ENCODE measurements at regions not wholly inside any gene's neighbourhood (a gene's known extent, or its start where the extent isn't known, plus 50 kb on each side); places are given as distances from the start of the nearest gene placed in this dataset.

- H3K27ac Mint-ChIP-seq: 0 out of 2 replicates have a peak overlapping the region, but pooled peaks have one; percentile 62
- Histone ChIP-seq H3K9me2 (ENCODE audit: insufficient read depth) (no peaks in the 10 kb centered on the region), H4K20me1 (replicated peaks; ENCODE audit: insufficient read depth) (no peaks in the 10 kb centered on the region), H2AFZ (peak overlapping the region; percentile 76; the same call in 1 of the 2 replicates), H3K4me2 (no peak overlapping the region), H3K4me3 (no peak overlapping the region), H3K79me2 (replicated peaks; ENCODE audit: insufficient read depth) (no peaks in the 10 kb centered on the region), H3K4me1 (ENCODE audit: insufficient read depth) (peaks cover 12% of the 10 kb centered on the region; the same call in 1 of the 2 replicates), H3K27me3 (ENCODE audit: insufficient read depth) (no peaks in the 10 kb centered on the region), H3K27ac (ENCODE audit: low read depth) (no peak overlapping the region), H3F3A (replicated peaks; ENCODE audit: low read depth) (no peaks in the 10 kb centered on the region), H3K36me3 (ENCODE audit: insufficient read depth) (peaks cover 6% of the 10 kb centered on the region; the same call in 1 of the 2 replicates)
- ATAC-seq (no peak), DNase-seq (ENCODE audit: low spot score) (no peak)
- H3K9me3 Mint-ChIP-seq: peaks cover 39% of the 10 kb centered on the region
- peaks cover 11% of the 10 kb centered on the region for H3K4me1 Mint-ChIP-seq
- no peak overlapping the region for H3K4me3 Mint-ChIP-seq
- H3K36me3 Mint-ChIP-seq (ENCODE audit: low read depth): peaks cover 36% of the 10 kb centered on the region
- TF ChIP-seq CTCF (conservative IDR thresholded peaks at IDR 0.05; ENCODE audit: low read depth in 2 of 2) (no peak), JUNB (IDR thresholded peaks at IDR 0.05; ENCODE audit: unreplicated experiment) (no peak), ZNF114 (CRISPR knock-in tag; IDR thresholded peaks at IDR 0.05) (no peak), EZH2 (IDR thresholded peaks at IDR 0.05; ENCODE audit: low read depth, unreplicated experiment) (no peak), ZNF331 (CRISPR knock-in tag; IDR thresholded peaks at IDR 0.05; ENCODE audit: low read depth) (no peak), NANOG (IDR thresholded peaks at IDR 0.05; ENCODE audit: borderline replicate concordance) (no peak), CREB1 (CRISPR knock-in tag; IDR thresholded peaks at IDR 0.05; ENCODE audit: low read depth) (no peak), REST (IDR thresholded peaks at IDR 0.05; ENCODE audit: unreplicated experiment) (no peak), ZNF462 (CRISPR knock-in tag; IDR thresholded peaks at IDR 0.05) (no peak), ETS1 (IDR thresholded peaks at IDR 0.05) (no peak), STAT1 (IDR thresholded peaks at IDR 0.05; ENCODE audit: unreplicated experiment) (no peak), POLR2AphosphoS5 (IDR thresholded peaks at IDR 0.05; ENCODE audit: low read depth) (no peak), EZH2phosphoT487 (IDR thresholded peaks at IDR 0.05; ENCODE audit: unreplicated experiment) (no peak)
- no peaks in the 10 kb centered on the region for H3K27me3 Mint-ChIP-seq (ENCODE audit: insufficient read depth, low read depth, poor library complexity)
Observed at GRCh38 chr11:25612806-25613205, 719.1 kb upstream of the ANO3 start.

Data from GM23338 (cell line).